ENCODE measurements at regions not wholly inside any gene's neighbourhood (a gene's known extent, or its start where the extent isn't known, plus 50 kb on each side); places are given as distances from the start of the nearest gene placed in this dataset.

DNA sequence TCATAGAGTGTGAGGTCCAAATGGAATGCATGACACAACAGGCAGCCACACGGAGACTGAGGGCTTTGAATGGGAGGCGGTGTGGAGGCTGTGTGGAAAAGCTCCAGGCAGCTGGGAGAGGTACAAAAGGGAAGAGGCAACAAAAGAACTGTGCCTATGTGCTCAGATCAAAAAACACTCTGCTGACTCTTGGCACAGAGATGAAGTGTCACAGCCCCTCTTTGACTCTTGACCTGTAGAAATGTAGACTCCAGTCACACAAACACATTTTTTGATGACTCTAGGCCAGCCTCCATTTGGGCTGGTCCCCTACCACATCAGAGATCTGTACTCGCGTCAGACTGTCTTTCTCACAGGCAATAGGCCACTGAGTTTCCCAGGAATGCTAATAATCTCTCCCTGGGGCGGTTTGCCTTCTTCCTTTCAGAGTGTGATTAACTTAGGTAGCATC is 456.0 kb downstream of the TUSC7 start:
- Histone ChIP-seq H3K4me1 (ENCODE audit: insufficient read depth, low read length) (no peaks in the 10 kb centered on the region), H3K36me3 (ENCODE audit: insufficient read depth, low read length) (no peaks in the 10 kb centered on the region), H3K27ac (ENCODE audit: low read depth in 1 of 2, low read length in 2 of 2) (no peak overlapping the region), H3K27me3 (ENCODE audit: control insufficient read depth in 1 of 2, insufficient read depth in 2 of 2, low read length in 2 of 2) (no peaks in the 10 kb centered on the region), H3K4me3 (ENCODE audit: low read length) (no peak overlapping the region), H3K9me3 (ENCODE audit: control insufficient read depth in 1 of 2, insufficient read depth in 1 of 2, low read length in 2 of 2) (peaks cover 0 to under 1% of the 10 kb centered on the region in 2 experiments)
- Mint-ChIP-seq H3K27me3 (no peaks in the 10 kb centered on the region), H3K4me1 (ENCODE audit: low read depth) (no peaks in the 10 kb centered on the region), H3K4me3 (no peak overlapping the region), H3K36me3 (ENCODE audit: low read depth) (no peaks in the 10 kb centered on the region), H3K27ac (no peak overlapping the region), H3K9me3 (peaks cover 14% of the 10 kb centered on the region)
- ChIA-PET POLR2A (no interaction called here), CTCF (no interaction called here)
- ATAC-seq (ENCODE audit: poor library complexity) (no peak), DNase-seq (no peak)
- TF ChIP-seq, protein P1, sequence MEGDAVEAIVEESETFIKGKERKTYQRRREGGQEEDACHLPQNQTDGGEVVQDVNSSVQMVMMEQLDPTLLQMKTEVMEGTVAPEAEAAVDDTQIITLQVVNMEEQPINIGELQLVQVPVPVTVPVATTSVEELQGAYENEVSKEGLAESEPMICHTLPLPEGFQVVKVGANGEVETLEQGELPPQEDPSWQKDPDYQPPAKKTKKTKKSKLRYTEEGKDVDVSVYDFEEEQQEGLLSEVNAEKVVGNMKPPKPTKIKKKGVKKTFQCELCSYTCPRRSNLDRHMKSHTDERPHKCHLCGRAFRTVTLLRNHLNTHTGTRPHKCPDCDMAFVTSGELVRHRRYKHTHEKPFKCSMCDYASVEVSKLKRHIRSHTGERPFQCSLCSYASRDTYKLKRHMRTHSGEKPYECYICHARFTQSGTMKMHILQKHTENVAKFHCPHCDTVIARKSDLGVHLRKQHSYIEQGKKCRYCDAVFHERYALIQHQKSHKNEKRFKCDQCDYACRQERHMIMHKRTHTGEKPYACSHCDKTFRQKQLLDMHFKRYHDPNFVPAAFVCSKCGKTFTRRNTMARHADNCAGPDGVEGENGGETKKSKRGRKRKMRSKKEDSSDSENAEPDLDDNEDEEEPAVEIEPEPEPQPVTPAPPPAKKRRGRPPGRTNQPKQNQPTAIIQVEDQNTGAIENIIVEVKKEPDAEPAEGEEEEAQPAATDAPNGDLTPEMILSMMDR (IDR thresholded peaks at IDR 0.05) = no peak
- intact Hi-C loops (cut with DNase I, micrococcal nuclease) = no loop called here

DNA sequence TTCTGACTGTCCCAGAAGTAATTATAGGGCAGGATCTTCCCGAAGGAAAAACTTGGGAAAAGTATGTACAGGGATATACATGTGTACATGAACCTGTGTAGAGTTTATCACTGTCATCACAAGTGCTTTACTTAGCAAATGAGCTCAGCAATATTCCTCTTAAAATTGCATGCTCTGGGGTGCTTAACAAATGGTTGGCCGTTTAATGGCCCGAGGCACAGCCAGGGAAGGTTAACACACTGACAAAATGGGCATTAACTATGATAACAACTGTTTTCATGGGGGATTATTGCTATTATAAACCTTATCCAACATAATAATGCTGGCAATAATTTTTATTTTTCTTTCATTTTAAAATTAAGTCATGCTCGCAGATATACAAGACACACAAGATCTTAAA is 459.3 kb downstream of the TUSC7 start:
- Histone ChIP-seq H3K9me3 (ENCODE audit: control insufficient read depth in 1 of 2, insufficient read depth in 1 of 2, low read length in 2 of 2) (peaks cover 0 to 2% of the 10 kb centered on the region in 2 experiments), H3K4me3 (ENCODE audit: low read length) (no peak overlapping the region), H3K27ac (ENCODE audit: low read depth in 1 of 2, low read length in 2 of 2) (no peak overlapping the region), H3K4me1 (ENCODE audit: insufficient read depth, low read length) (no peaks in the 10 kb centered on the region), H3K27me3 (ENCODE audit: control insufficient read depth in 1 of 2, insufficient read depth in 2 of 2, low read length in 2 of 2) (no peaks in the 10 kb centered on the region), H3K36me3 (ENCODE audit: insufficient read depth, low read length) (no peaks in the 10 kb centered on the region)
- ATAC-seq (ENCODE audit: poor library complexity) = no peak
- Mint-ChIP-seq H3K27ac (no peak overlapping the region), H3K4me3 (no peak overlapping the region), H3K4me1 (ENCODE audit: low read depth) (no peaks in the 10 kb centered on the region), H3K36me3 (ENCODE audit: low read depth) (no peaks in the 10 kb centered on the region), H3K27me3 (no peaks in the 10 kb centered on the region), H3K9me3 (peaks cover 10% of the 10 kb centered on the region)
- ChIA-PET CTCF (no interaction called here), POLR2A (no interaction called here)
- intact Hi-C loops (cut with DNase I, micrococcal nuclease) = no loop called here
- DNase-seq = no peak
- TF ChIP-seq, protein P1 (IDR thresholded peaks at IDR 0.05) = no peak

DNA sequence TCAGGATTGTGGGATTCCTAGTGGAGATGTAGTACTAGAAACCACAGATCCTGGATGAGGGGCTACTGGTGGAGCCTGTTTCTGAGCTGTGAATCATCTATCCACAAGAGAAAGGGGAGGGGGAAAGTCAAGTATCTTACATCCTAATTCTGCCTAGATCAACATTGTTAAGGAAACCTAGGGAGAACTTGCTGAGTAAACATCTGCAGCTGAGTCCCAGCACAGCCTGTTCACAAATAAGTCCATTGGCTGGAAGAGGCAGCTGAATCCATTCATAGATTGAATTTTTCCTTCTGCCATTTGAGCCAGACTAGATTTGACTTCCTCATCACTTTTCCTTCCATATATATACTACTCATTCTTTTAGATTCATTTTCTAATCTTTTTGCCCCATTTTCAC is 460.5 kb downstream of the TUSC7 start:
- POLR2A ChIA-PET = no interaction called here
- ATAC-seq (ENCODE audit: poor library complexity) = no peak
- intact Hi-C loops (cut with DNase I, micrococcal nuclease) = no loop called here
- TF ChIP-seq, protein P1 (IDR thresholded peaks at IDR 0.05) = no peak
- Histone ChIP-seq H3K4me1 (ENCODE audit: insufficient read depth, low read length) (no peaks in the 10 kb centered on the region), H3K27me3 (ENCODE audit: control insufficient read depth in 1 of 2, insufficient read depth in 2 of 2, low read length in 2 of 2) (no peaks in the 10 kb centered on the region), H3K4me3 (ENCODE audit: low read length) (no peak overlapping the region), H3K36me3 (ENCODE audit: insufficient read depth, low read length) (no peaks in the 10 kb centered on the region), H3K27ac (ENCODE audit: low read depth in 1 of 2, low read length in 2 of 2) (no peak overlapping the region), H3K9me3 (ENCODE audit: control insufficient read depth in 1 of 2, insufficient read depth in 1 of 2, low read length in 2 of 2) (peaks cover 0 to 8% of the 10 kb centered on the region in 2 experiments)
- Mint-ChIP-seq H3K9me3 (peaks cover 7% of the 10 kb centered on the region), H3K36me3 (ENCODE audit: low read depth) (no peaks in the 10 kb centered on the region), H3K4me3 (no peak overlapping the region), H3K4me1 (ENCODE audit: low read depth) (no peaks in the 10 kb centered on the region), H3K27ac (no peak overlapping the region), H3K27me3 (no peaks in the 10 kb centered on the region)
- DNase-seq = no peak
- CTCF ChIA-PET = no interaction called here

All from CD4-positive, alpha-beta T cell (primary cell).